T-helper 2 cell treated with Interferon-gamma antibody and Interleukin-4, amounts not matched to agents 100 ng/mL and 5 ng/mL, for 36 hours (primary cell): ENCODE measurements at regions not wholly inside any gene's neighbourhood (a gene's known extent, or its start where the extent isn't known, plus 50 kb on each side); places are given as distances from the start of the nearest gene placed in this dataset.

Source experiments
- intact Hi-C: fragments of 100-400 bp; cut with micrococcal nuclease; formaldehyde crosslinking; loops from one replicate; pipeline ENCODE4 v1.15.1; 2023

GRCh38 chr1:200254602-200255001, 155.2 kb downstream of the ZNF281 start:
- intact Hi-C loops = loop anchor here (10.0 kb wide), 1 partner anchor 120 kb away; no protein-coding TSS in a partner anchor

DNA sequence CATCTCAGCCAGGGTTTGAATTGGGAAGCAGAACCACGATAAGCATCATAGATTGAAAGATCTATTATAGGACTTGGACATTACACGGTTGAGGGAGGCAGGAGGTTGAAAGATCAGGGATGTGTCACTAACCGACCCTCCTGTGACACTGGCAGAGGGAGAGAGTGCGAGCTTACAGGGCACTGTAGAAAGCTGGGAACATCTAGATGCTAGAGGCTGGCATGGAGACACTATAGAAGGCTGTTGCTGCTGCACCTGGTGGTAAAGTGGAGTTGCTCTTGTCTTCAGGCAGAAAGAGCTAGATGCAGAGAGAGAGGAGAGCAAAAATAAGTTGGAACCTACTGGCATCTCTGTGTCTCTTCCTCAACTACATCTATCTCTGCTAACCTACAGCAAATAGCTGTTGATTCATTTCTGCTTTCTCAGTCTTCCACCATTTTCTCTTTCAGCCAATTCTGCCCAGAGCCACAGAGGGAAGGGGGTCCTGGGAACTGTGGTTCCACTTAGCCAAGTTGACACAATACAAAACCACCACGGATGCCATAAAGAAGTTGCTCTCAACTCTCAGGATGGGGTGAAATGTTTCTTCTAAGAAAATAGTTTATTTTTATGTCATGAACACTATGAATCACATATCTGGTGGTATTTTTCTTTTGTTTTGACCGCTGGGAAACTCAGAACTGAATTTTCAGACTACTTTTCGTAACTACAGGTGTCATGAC, 155.9 kb downstream of the ZNF281 start:
- intact Hi-C loops = loop anchor here (10.0 kb wide), 1 partner anchor 119 kb away; no protein-coding TSS in a partner anchor

GRCh38 chr1:200252531-200252930, 157.3 kb downstream of the ZNF281 start:
- intact Hi-C loops = loop anchor here (10.0 kb wide), 1 partner anchor 118 kb away; no protein-coding TSS in a partner anchor

GRCh38 chr1:200250469-200250868, 159.4 kb downstream of the ZNF281 start:
- intact Hi-C loops = loop anchor here (10.0 kb wide), 1 partner anchor 116 kb away; no protein-coding TSS in a partner anchor

DNA sequence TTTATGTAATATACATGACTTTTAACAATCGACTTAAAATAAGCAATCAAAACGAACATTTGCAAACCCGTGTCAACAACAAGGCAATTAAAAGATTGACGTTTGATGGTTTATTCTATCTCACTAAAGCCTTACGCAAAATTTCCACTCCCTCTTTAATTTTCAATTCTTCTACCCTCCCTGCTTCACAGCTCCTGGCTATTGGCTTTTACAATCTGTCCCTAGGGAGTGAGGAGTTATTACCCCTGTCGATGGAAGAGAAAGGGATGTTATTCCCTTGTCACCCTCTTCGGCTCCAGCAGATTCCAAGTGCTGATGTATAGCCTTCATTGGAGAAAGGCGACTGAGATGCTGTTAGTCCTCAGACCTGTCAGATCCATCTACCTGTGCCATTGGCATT, 161.3 kb downstream of the ZNF281 start:
- intact Hi-C loops = no loop called here

GRCh38 chr1:200247518-200247917, 162.3 kb downstream of the ZNF281 start:
- intact Hi-C loops = no loop called here

GRCh38 chr1:200245473-200245872, 164.4 kb downstream of the ZNF281 start:
- intact Hi-C loops = no loop called here

DNA sequence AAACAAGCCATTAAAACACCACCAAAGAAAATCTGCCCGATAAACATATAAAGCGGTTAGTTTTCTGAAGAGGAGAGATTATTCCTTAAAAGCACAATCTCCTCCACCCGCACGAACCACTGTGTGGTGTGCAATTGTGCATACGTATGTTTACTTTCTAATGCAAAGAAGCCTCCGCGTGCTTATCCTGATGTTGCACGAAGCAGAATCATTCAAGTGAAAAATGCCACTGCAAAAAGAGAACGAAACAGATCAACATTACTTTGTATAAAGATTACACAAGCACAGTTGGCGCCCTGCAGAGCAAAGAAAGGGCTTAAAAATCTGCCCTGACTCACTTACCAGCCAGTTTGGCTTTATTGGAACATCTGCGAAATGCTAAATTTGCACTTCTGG, 166.8 kb downstream of the ZNF281 start:
- intact Hi-C loops = no loop called here

- intact Hi-C loops = no loop called here
Measured at GRCh38 chr1:200242110-200243041, 167.5 kb downstream of the ZNF281 start.

DNA sequence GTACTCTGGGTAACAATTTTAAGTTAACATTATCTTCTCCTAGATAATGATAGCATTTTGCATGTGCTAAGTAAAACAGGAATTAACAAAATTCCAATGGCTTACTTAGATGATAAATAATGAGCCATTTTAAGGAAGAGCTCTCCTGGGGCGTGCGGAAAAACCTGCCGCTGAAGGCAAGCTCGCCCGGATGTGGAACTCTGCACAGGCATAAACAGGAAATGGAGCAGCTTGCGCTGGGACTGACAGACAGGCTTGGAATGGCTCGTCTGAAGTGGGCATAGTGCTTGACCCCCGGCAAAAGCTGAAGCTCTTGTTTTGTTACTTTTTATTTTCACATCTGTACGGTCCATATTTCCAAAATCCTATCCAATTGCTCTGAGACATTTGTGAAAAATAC, 169.2 kb downstream of the ZNF281 start:
- intact Hi-C loops = no loop called here

DNA sequence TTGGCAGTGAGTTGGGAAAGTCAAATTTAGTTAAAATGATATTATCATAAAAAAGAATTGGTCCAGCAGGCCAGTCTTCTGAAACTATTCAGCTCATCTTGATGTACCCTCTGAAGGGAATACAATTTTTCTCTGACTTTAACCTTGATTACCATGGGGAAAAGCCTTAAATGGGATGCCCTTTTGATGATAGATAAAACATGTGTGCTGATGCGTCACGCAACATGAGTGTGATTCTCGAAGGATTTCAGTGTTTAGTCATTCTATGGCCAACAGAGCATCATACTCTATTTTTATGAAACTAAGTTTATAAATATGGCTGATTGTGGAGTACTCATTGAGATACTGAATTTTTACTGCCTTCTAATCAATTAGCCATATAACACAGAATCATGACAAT, 171.5 kb downstream of the ZNF281 start:
- intact Hi-C loops = no loop called here

- intact Hi-C loops = no loop called here
Measured at GRCh38 chr1:200237066-200237465, 172.8 kb downstream of the ZNF281 start.

DNA sequence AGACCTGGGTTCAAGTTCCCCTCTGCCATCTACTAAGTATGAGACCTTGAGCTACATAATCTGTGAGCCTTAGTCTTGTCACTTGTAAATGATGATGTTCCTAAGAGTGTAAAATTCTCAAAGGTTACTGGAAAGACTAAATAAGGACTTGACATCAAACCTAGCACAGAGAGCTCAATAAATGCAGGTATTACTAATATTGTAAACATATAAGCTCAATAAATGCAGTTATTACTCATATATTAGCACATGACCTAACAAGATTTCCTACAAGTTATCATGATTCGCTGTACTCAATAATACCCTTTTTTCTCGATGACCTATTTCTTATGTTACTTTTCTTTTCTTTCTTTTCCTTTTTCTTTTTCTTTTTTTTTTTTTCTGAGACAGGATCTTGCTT, 174.9 kb downstream of the ZNF281 start:
- intact Hi-C loops = no loop called here

DNA sequence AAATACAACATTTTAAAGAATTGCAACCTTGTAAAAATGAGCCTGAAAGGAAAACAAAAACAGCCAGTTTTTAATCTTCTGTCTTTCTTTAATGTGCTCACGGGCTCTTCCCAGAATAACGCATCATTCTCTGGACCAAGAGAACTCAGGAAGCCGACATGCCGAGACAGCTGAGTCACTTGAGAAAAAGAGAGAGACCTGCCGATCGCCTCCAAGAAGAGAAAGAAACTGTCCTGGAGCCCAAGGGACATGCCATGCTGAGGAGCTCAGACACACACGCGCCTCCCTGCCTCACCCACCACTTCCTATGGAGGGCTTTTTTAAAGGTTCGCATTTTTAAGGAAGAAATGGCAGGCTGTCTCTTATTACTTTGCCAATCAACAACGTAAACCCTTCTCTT, 176.4 kb downstream of the ZNF281 start:
- intact Hi-C loops = no loop called here

DNA sequence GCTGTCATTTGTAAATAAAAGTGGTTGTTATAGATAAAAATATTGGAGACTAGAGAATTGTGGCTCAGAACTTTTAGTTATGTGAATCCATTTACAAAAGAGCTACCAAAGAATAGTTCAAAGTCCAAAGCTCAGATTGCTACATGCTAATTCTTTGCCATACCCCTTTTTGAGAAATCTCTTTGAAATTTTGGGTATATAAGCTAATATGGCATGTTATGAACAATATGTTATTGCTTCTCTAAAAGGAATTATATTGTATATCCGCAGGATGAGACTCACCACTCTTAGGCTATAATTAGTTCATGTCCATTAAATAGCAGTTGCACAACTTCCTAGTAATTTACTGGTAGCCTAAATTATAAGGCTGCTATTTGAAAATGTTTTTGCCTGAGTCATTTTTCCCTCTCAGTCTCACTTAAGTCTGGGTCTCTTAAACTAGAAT, 178.0 kb downstream of the ZNF281 start:
- intact Hi-C loops = no loop called here

DNA sequence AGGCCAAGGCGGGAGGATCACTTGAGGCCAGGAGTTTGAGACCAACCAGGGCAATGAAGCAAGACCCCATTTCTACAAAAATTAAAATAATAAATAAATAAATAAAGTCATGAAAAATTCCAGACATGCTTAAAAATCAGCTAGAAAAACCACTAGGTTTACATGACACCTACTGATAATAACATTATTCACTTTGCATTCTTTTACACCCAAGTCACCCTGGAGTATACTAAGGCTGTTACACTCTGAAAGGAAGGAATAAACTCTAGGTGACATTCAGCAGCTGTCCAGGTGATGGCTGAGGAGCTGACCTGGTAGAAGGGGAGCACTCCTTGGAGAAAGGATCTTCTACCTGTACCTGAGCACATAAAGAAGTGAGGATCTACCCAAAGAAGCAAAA, 179.2 kb downstream of the ZNF281 start:
- intact Hi-C loops = no loop called here

DNA sequence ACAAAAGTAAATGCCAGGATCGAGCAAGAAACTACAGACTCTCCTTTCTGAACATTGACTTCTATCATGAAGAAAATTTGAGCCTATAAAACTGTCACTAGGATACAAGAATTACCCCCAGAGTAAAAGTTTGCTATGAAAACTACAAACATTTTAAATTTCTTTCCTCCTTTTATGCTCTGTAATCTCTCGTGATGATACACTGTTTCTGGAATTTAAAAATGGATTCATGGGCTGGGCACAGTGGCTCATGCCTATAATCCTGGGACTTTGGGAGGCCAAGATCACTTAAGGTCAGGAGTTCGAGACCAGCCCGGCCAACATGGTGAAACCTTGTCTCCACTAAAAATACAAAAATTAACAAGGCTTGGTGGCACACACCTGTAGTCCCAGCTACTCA, 181.3 kb downstream of the ZNF281 start:
- intact Hi-C loops = loop anchor here (5.0 kb wide), 1 partner anchor 76 kb away; no protein-coding TSS in a partner anchor

- intact Hi-C loops = loop anchor here (5.0 kb wide), 1 partner anchor 76 kb away; no protein-coding TSS in a partner anchor
Measured at GRCh38 chr1:200228081-200228480, 181.8 kb downstream of the ZNF281 start.
